ENCODE measurements at regions not wholly inside any gene's neighbourhood (a gene's known extent, or its start where the extent isn't known, plus 50 kb on each side); places are given as distances from the start of the nearest gene placed in this dataset.
"Not testable (repeated sequence)": the region's sequence is repeated elsewhere in the genome, so short reads cannot be mapped to it uniquely, and the experiment has no call there.

GRCh38 chr6:134637282-134637681 lies 312.6 kb downstream of the ALDH8A1 start:
- H3K9me3 ChIP-seq = no peaks in the 10 kb centered on the region
- 93 to 98% (median 94%) methylated on average over 5 of the region's 5 CpGs for WGBS, 5 donors
- H3K27ac ChIP-seq = no peak overlapping the region
- intact Hi-C loops (cut with DNase I; ENCODE audit: low total_unique reads) = no loop called here
- H3K4me1 ChIP-seq = peaks cover 0 to 34% (median 0%) of the 10 kb centered on the region in 6 donors
- H3K27me3 ChIP-seq (replicated peaks in 1 of 7) = no peaks in the 10 kb centered on the region
- H3K4me3 ChIP-seq = no peak overlapping the region
- TF ChIP-seq CTCF (IDR thresholded peaks at IDR 0.05 in 8 of 11, conservative IDR thresholded peaks at IDR 0.05 in 3 of 11) (no peak), POLR2AphosphoS5 (IDR thresholded peaks at IDR 0.05) (no peak), POLR2A (IDR thresholded peaks at IDR 0.05) (no peak)
- H3K36me3 ChIP-seq = no peaks in the 10 kb centered on the region
- no peak for DNase-seq

GRCh38 chr6:134636186-134636799 lies 313.6 kb downstream of the ALDH8A1 start:
- DNase-seq = no peak
- H3K4me3 ChIP-seq = no peak overlapping the region

GRCh38 chr6:134634966-134635365 lies 314.9 kb downstream of the ALDH8A1 start:
- intact Hi-C loops (cut with DNase I; ENCODE audit: low total_unique reads) = no loop called here
- TF ChIP-seq POLR2AphosphoS5 (IDR thresholded peaks at IDR 0.05) = no peak
- TF ChIP-seq POLR2A (IDR thresholded peaks at IDR 0.05) = no peak
- TF ChIP-seq CTCF (IDR thresholded peaks at IDR 0.05 in 8 of 11, conservative IDR thresholded peaks at IDR 0.05 in 3 of 11) = no peak
- 66 to 84% (median 74%) methylated on average over 3 of the region's 3 CpGs for WGBS, 5 donors

More at GRCh38 chr6:134636186-134636799, 313.6 kb downstream of the ALDH8A1 start:
- intact Hi-C loops (cut with DNase I; ENCODE audit: low total_unique reads) = no loop called here
- H3K27me3 ChIP-seq (replicated peaks in 1 of 7) = no peaks in the 10 kb centered on the region
- no peaks in the 10 kb centered on the region for H3K36me3 ChIP-seq
- no peak overlapping the region for H3K27ac ChIP-seq
- H3K4me1 ChIP-seq = peaks cover 0 to 34% (median 3%) of the 10 kb centered on the region in 6 donors
- 78 to 82% (median 81%) methylated on average over 7 of the region's 7 CpGs for WGBS, 5 donors
- H3K9me3 ChIP-seq = no peaks in the 10 kb centered on the region
- no peak for TF ChIP-seq POLR2A (IDR thresholded peaks at IDR 0.05)

GRCh38 chr6:134634466-134634865 lies 315.4 kb downstream of the ALDH8A1 start:
- Histone ChIP-seq H3K4me3 (no peak overlapping the region), H3K9me3 (no peaks in the 10 kb centered on the region), H3K27ac (no peak overlapping the region), H3K27me3 (replicated peaks in 1 of 7) (no peaks in the 10 kb centered on the region), H3K36me3 (no peaks in the 10 kb centered on the region), H3K4me1 (peaks cover 0 to 36% (median 13%) of the 10 kb centered on the region in 6 donors)
- 88 to 96% (median 92%) methylated on average over 3 of the region's 3 CpGs for WGBS, 5 donors
- intact Hi-C loops (cut with DNase I; ENCODE audit: low total_unique reads) = no loop called here
- DNase-seq = no peak
- no peak for TF ChIP-seq CTCF (IDR thresholded peaks at IDR 0.05 in 8 of 11, conservative IDR thresholded peaks at IDR 0.05 in 3 of 11)
- TF ChIP-seq POLR2AphosphoS5 (IDR thresholded peaks at IDR 0.05) = no peak
- no peak for TF ChIP-seq POLR2A (IDR thresholded peaks at IDR 0.05)

More at GRCh38 chr6:134634966-134635365, 314.9 kb downstream of the ALDH8A1 start:
- Histone ChIP-seq H3K36me3 (no peaks in the 10 kb centered on the region), H3K4me1 (peaks cover 0 to 36% (median 13%) of the 10 kb centered on the region in 6 donors), H3K9me3 (no peaks in the 10 kb centered on the region), H3K4me3 (no peak overlapping the region), H3K27ac (no peak overlapping the region), H3K27me3 (replicated peaks in 1 of 7) (no peaks in the 10 kb centered on the region)
- no peak for DNase-seq

- H3K4me1 ChIP-seq = peaks cover 0 to 36% (median 13%) of the 10 kb centered on the region in 6 donors
- WGBS, 5 donors = 62 to 80% (median 78%) methylated on average over 32 to 48 of the region's 48 CpGs
- peak; percentile 75 for DNase-seq
- H3K27me3 ChIP-seq (replicated peaks in 1 of 7); H3K36me3 ChIP-seq; intact Hi-C loops (cut with DNase I; ENCODE audit: low total_unique reads); H3K9me3 ChIP-seq; H3K27ac ChIP-seq: not testable (repeated sequence)
- peak overlapping the region in 1 of 8 donors; percentile 46 for H3K4me3 ChIP-seq
Observed at GRCh38 chr6:134632982-134633940, 315.3 kb upstream of the SGK1 start.

Data from spleen (tissue), 11 donors.